ENCODE measurements at regions not wholly inside any gene's neighbourhood (a gene's known extent, or its start where the extent isn't known, plus 50 kb on each side); places are given as distances from the start of the nearest gene placed in this dataset.

GRCh38 chr15:93917181-93917580 is 314.2 kb upstream of the MCTP2 start:
- TF ChIP-seq, protein P1, sequence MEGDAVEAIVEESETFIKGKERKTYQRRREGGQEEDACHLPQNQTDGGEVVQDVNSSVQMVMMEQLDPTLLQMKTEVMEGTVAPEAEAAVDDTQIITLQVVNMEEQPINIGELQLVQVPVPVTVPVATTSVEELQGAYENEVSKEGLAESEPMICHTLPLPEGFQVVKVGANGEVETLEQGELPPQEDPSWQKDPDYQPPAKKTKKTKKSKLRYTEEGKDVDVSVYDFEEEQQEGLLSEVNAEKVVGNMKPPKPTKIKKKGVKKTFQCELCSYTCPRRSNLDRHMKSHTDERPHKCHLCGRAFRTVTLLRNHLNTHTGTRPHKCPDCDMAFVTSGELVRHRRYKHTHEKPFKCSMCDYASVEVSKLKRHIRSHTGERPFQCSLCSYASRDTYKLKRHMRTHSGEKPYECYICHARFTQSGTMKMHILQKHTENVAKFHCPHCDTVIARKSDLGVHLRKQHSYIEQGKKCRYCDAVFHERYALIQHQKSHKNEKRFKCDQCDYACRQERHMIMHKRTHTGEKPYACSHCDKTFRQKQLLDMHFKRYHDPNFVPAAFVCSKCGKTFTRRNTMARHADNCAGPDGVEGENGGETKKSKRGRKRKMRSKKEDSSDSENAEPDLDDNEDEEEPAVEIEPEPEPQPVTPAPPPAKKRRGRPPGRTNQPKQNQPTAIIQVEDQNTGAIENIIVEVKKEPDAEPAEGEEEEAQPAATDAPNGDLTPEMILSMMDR (IDR thresholded peaks at IDR 0.05): no peak
- TF ChIP-seq POLR2A (IDR thresholded peaks at IDR 0.05) (no peak), POLR2AphosphoS5 (IDR thresholded peaks at IDR 0.05) (no peak)
